ENCODE measurements at regions not wholly inside any gene's neighbourhood (a gene's known extent, or its start where the extent isn't known, plus 50 kb on each side); places are given as distances from the start of the nearest gene placed in this dataset.

DNA sequence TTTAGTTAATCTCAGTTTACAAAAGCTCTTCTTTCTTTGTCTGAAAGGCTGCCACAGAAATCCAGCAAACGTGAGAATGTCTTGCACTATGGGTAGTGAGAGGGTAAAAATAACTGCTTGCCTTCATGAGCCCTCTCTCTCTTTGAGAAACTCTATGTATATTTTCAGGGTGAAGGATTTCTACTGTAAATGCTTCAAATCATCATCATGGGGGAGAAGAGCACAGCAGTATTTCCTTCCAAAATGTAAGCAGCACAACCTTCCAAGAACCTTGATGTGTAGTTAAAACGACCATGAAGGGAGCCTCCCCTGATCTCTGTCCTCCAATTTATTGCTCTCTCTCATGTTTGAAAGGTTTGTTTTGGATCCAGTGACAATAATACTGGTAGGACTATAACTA, 141.3 kb upstream of the CENPW start:
- Mint-ChIP-seq H3K36me3 (ENCODE audit: low read depth) (no peaks in the 10 kb centered on the region), H3K27me3 (ENCODE audit: insufficient read depth) (no peaks in the 10 kb centered on the region), H3K4me3 (no peak overlapping the region), H3K27ac (no peak overlapping the region), H3K4me1 (peaks cover 4% of the 10 kb centered on the region), H3K9me3 (no peaks in the 10 kb centered on the region)
- Histone ChIP-seq H3K27ac (ENCODE audit: low read depth, low read length) (no peak overlapping the region), H3K36me3 (ENCODE audit: control insufficient read depth, insufficient read depth, low read length) (no peaks in the 10 kb centered on the region), H3K27me3 (ENCODE audit: control insufficient read depth, insufficient read depth, low read length, poor library complexity, severe bottlenecking) (no peaks in the 10 kb centered on the region), H3K9ac (ENCODE audit: extremely low read depth, low read length, poor library complexity, severe bottlenecking) (no peak overlapping the region), H3K4me3 (ENCODE audit: low read length) (no peak overlapping the region), H3K4me1 (ENCODE audit: control insufficient read depth, insufficient read depth, low read length) (no peaks in the 10 kb centered on the region), H3K9me3 (ENCODE audit: control insufficient read depth, low read length) (no peaks in the 10 kb centered on the region)
- DNase-seq = no peak
- TF ChIP-seq, protein P1, sequence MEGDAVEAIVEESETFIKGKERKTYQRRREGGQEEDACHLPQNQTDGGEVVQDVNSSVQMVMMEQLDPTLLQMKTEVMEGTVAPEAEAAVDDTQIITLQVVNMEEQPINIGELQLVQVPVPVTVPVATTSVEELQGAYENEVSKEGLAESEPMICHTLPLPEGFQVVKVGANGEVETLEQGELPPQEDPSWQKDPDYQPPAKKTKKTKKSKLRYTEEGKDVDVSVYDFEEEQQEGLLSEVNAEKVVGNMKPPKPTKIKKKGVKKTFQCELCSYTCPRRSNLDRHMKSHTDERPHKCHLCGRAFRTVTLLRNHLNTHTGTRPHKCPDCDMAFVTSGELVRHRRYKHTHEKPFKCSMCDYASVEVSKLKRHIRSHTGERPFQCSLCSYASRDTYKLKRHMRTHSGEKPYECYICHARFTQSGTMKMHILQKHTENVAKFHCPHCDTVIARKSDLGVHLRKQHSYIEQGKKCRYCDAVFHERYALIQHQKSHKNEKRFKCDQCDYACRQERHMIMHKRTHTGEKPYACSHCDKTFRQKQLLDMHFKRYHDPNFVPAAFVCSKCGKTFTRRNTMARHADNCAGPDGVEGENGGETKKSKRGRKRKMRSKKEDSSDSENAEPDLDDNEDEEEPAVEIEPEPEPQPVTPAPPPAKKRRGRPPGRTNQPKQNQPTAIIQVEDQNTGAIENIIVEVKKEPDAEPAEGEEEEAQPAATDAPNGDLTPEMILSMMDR (conservative IDR thresholded peaks at IDR 0.05) = no peak
- WGBS, 2 experiments (ENCODE audit: insufficient coverage in 1 of 2, insufficient read length in 1 of 2) = 80 to 83% methylated on average over 1 to 2 of the region's 2 CpGs

DNA sequence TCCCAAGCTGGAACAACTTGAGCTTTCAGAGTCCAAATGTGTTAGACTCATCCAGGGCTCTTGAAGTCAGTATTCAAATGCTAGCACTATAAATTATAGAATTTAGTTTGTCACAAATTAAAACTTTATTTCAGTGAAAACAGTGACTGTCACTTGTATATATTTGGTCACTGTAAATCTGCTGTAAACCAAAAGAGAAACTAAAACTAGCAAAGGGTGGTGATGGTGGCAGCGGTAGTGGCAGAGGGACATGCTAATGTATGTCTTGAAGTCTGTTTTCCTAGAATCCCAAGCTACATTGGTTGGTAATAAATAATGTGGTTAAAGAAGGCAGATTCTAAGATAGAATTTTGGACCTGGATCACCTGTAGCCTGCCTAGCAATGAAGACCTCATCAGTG, 140.4 kb upstream of the CENPW start:
- no peak overlapping the region for H3K9ac ChIP-seq (ENCODE audit: extremely low read depth, low read length, poor library complexity, severe bottlenecking)
- Mint-ChIP-seq H3K9me3 (no peaks in the 10 kb centered on the region), H3K4me1 (peaks cover 4% of the 10 kb centered on the region), H3K27me3 (ENCODE audit: insufficient read depth) (no peaks in the 10 kb centered on the region), H3K27ac (no peak overlapping the region), H3K36me3 (ENCODE audit: low read depth) (no peaks in the 10 kb centered on the region), H3K4me3 (no peak overlapping the region)
- TF ChIP-seq, protein P1 (conservative IDR thresholded peaks at IDR 0.05) = no peak
- no peak overlapping the region for H3K4me3 ChIP-seq (ENCODE audit: low read length)
- no peaks in the 10 kb centered on the region for H3K9me3 ChIP-seq (ENCODE audit: control insufficient read depth, low read length)
- WGBS, 2 experiments (ENCODE audit: insufficient coverage in 1 of 2, insufficient read length in 1 of 2) = 86 to 92% methylated on average over 1 of the region's 1 CpG
- H3K4me1 ChIP-seq (ENCODE audit: control insufficient read depth, insufficient read depth, low read length) = no peaks in the 10 kb centered on the region
- no peak for DNase-seq
- H3K27ac ChIP-seq (ENCODE audit: low read depth, low read length) = no peak overlapping the region
- no peaks in the 10 kb centered on the region for H3K36me3 ChIP-seq (ENCODE audit: control insufficient read depth, insufficient read depth, low read length)
- H3K27me3 ChIP-seq (ENCODE audit: control insufficient read depth, insufficient read depth, low read length, poor library complexity, severe bottlenecking) = no peaks in the 10 kb centered on the region

DNA sequence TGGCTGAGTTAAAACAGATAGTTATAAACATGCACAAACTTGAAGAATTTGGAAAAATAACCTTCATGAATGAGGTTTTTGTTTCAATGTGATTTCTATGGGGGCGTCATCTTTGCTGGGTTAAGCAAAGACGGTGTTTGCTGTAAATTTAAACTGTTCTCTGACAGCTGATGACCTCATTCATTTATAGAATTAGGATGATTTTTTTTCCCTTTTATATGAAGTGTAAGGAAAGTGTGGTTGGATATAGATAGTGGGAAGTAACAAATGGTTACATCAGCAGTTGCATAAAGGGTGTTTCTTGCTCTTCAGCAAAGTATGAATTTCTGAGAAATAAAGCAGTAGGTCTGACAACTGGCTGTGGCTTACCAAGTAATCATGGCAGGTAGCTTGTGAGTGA, 137.2 kb upstream of the CENPW start:
- TF ChIP-seq, protein P1 (conservative IDR thresholded peaks at IDR 0.05) = no peak
- no peak overlapping the region for H3K4me3 Mint-ChIP-seq
- no peak overlapping the region for H3K27ac Mint-ChIP-seq
- Histone ChIP-seq H3K9ac (ENCODE audit: extremely low read depth, low read length, poor library complexity, severe bottlenecking) (no peak overlapping the region), H3K9me3 (ENCODE audit: control insufficient read depth, low read length) (no peaks in the 10 kb centered on the region), H3K4me3 (ENCODE audit: low read length) (no peak overlapping the region), H3K27me3 (ENCODE audit: control insufficient read depth, insufficient read depth, low read length, poor library complexity, severe bottlenecking) (no peaks in the 10 kb centered on the region), H3K4me1 (ENCODE audit: control insufficient read depth, insufficient read depth, low read length) (no peaks in the 10 kb centered on the region), H3K36me3 (ENCODE audit: control insufficient read depth, insufficient read depth, low read length) (no peaks in the 10 kb centered on the region), H3K27ac (ENCODE audit: low read depth, low read length) (no peak overlapping the region)
- peaks cover 4% of the 10 kb centered on the region for H3K4me1 Mint-ChIP-seq
- no peak for DNase-seq
- no peaks in the 10 kb centered on the region for H3K27me3 Mint-ChIP-seq (ENCODE audit: insufficient read depth)
- H3K36me3 Mint-ChIP-seq (ENCODE audit: low read depth) = no peaks in the 10 kb centered on the region
- H3K9me3 Mint-ChIP-seq = no peaks in the 10 kb centered on the region
- WGBS, 2 experiments (ENCODE audit: insufficient coverage in 1 of 2, insufficient read length in 1 of 2) = 94 to 100% methylated on average over 1 to 2 of the region's 2 CpGs
